HFF-Myc (cell line): ENCODE measurements at regions not wholly inside any gene's neighbourhood (a gene's known extent, or its start where the extent isn't known, plus 50 kb on each side); places are given as distances from the start of the nearest gene placed in this dataset.
A peak's percentile ranks its signal among the peaks of the same experiment; 100 is the strongest.
"Not testable (repeated sequence)": the region's sequence is repeated elsewhere in the genome, so short reads cannot be mapped to it uniquely, and the experiment has no call there.

Experiments used
- DNase-seq: peaks from one replicate; pipeline ENCODE4 v3.0.0-alpha.2; 2011; ENCODE audit warnings: low read depth; ENCODE audit errors: extremely low read depth
- H3K4me3 ChIP-seq: replicated peaks from 2 replicates; pipeline ENCODE4 v1.5.1; 2011; ENCODE audit warnings: low read depth, mild to moderate bottlenecking, control low read depth, low read length
- CTCF ChIP-seq: IDR thresholded peaks from 2 replicates; pipeline ENCODE4 v1.5.1; 2012; ENCODE audit warnings: mild to moderate bottlenecking, low read depth, low read length, control low read depth; ENCODE audit errors: missing control alignments

DNA sequence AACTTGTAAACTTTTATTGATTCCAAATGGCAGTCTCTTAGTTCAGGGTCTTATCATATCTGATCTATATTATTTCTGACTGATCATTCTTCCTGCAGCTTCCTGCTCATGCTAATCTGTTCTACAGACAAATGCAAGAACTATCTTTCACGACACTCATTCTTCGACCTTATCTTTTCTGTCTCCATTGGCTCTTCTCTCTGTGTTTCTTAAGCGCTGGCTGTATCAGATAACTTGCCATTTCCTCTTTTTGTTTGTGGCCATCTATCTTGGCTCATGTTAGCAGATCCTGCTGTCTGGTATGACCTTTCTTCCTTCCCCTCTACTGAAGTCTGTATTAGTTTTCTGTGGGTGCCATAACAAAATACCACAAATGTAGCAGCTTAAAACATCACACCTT is 230.5 kb upstream of the PUDP start:
- no peak for DNase-seq
- no peak overlapping the region for H3K4me3 ChIP-seq
- TF ChIP-seq CTCF: no peak

DNA sequence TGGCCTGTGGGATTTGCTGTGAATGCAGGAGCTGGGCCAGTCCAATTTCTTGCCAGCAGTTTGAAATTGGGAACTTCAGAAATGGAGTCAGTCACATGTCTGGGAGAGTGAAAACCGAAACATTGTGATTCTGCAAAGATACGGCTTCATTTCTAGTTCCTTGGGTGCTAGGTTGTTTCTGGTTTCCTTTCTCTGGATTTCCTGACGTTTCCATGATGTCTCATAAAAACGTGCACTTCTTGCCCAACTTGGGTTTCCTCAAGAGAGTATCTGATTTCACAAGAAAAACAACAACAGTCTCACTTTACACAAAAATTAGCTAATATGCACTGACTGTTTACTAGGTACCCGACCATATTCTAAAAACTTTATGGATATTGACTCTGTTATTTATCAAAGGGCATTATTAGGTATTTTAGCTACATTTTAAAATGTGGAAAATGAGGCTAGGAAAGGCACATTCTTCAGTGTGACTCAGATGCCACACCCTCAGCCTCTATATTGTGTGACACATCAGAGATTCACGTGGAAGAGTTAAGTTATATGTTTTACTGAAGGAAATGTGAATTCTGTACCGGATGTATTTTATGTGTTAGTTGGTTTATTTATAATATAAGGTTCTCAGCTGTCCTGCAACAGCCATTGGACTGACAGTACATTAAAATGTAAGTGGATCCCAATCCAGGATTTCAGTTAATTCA is 225.0 kb upstream of the PUDP start:
- DNase-seq: peak; percentile 36
- TF ChIP-seq CTCF: no peak
- no peak overlapping the region for H3K4me3 ChIP-seq

- no peak overlapping the region for H3K4me3 ChIP-seq
- no peak for TF ChIP-seq CTCF
- DNase-seq: no peak
These were observed 214.2 kb upstream of the PUDP start for GRCh38 chrX:7362111-7362510.

- no peak for TF ChIP-seq CTCF
- no peak for DNase-seq
- H3K4me3 ChIP-seq: no peak overlapping the region
These were observed 204.0 kb upstream of the PUDP start for GRCh38 chrX:7351926-7352325.

GRCh38 chrX:7347465-7347864 is 199.5 kb upstream of the PUDP start:
- DNase-seq: no peak
- no peak overlapping the region for H3K4me3 ChIP-seq
- no peak for TF ChIP-seq CTCF

DNA sequence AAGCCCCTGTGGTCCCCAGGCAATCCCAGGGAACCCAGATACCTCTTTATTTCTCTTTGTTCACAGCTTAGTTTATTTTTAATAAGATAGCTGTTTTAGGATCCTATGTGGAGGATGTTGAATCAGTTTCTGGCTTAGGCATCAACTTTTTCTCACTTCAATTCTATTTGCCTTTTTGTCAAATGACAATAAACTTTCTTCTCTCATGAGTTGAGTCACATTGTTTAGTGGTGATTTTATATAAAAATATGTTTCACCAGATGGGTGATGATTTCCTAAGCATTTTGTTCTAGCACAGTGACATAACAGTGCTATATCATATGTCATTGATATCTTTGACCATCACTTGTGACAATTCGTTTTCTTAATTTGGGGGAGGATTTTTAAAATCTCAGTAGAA is 198.1 kb upstream of the PUDP start:
- TF ChIP-seq CTCF: no peak
- no peak overlapping the region for H3K4me3 ChIP-seq
- no peak for DNase-seq

- no peak overlapping the region for H3K4me3 ChIP-seq
- no peak for DNase-seq
- no peak for TF ChIP-seq CTCF
These were observed 195.2 kb upstream of the PUDP start for GRCh38 chrX:7343181-7343580.

DNA sequence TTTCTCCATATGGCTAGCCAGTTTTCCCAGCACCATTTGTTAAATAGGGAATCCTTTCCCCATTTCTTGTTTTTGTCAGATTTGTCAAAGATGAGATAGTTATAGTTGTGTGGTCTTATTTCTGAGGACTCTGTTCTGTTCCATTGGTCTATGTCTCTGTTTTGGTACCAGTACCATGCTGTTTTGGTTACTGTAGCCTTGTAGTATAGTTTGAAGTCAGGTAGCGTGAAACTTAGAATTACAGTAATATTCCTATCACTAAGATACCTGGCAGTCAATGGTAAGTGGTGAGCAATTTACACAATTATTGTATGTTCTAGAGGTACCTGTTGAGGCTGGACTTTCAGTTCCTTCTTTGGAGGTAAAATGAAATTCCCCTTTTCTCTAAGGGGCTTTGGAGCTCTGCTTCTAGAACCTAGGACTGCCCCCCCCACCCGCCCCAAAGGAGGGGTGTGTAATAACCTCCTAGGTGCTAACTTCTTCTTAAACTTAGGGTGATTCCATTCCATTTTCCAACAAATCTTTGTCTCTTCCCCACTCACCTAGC is 187.9 kb upstream of the PUDP start:
- DNase-seq, H3K4me3 ChIP-seq: not testable (repeated sequence)
